GM18517 (cell line): ENCODE measurements at regions not wholly inside any gene's neighbourhood (a gene's known extent, or its start where the extent isn't known, plus 50 kb on each side); places are given as distances from the start of the nearest gene placed in this dataset.

ENCODE experiments used
- ATAC-seq: cut with Tn5 transposase; IDR thresholded peaks from one replicate; pipeline ENCODE4 v1.9.1; 2021; ENCODE audit warnings: mild to moderate bottlenecking, moderate library complexity; ENCODE audit not compliant: unreplicated experiment

- ATAC-seq: peak; percentile 91
These were observed 242.4 kb downstream of the C16orf95 start for GRCh38 chr16:87074641-87075318.

- ATAC-seq: no peak
These were observed 241.8 kb downstream of the C16orf95 start for GRCh38 chr16:87075319-87075860.

- no peak for ATAC-seq
These were observed 240.8 kb downstream of the C16orf95 start for GRCh38 chr16:87076331-87076949.

GRCh38 chr16:87076950-87077749 lies 240.0 kb downstream of the C16orf95 start:
- no peak for ATAC-seq

GRCh38 chr16:87077750-87078127 lies 239.5 kb downstream of the C16orf95 start:
- ATAC-seq: no peak

- no peak for ATAC-seq
These were observed 236.5 kb downstream of the C16orf95 start for GRCh38 chr16:87080571-87081167.

- no peak for ATAC-seq
These were observed 231.8 kb downstream of the C16orf95 start for GRCh38 chr16:87085441-87085840.

GRCh38 chr16:87086156-87086555 lies 231.0 kb downstream of the C16orf95 start:
- no peak for ATAC-seq

GRCh38 chr16:87086575-87086974 lies 230.6 kb downstream of the C16orf95 start:
- ATAC-seq: no peak

GRCh38 chr16:87092958-87093357 lies 224.2 kb downstream of the C16orf95 start:
- no peak for ATAC-seq

- ATAC-seq: no peak
These were observed 223.2 kb downstream of the C16orf95 start for GRCh38 chr16:87093804-87094555.

GRCh38 chr16:87094556-87094865 lies 222.7 kb downstream of the C16orf95 start:
- ATAC-seq: no peak

- no peak for ATAC-seq
These were observed 221.9 kb downstream of the C16orf95 start for GRCh38 chr16:87095271-87095670.

- no peak for ATAC-seq
These were observed 220.4 kb downstream of the C16orf95 start for GRCh38 chr16:87096746-87097333.

GRCh38 chr16:87098361-87098760 lies 218.8 kb downstream of the C16orf95 start:
- no peak for ATAC-seq

GRCh38 chr16:87098976-87099720 lies 218.0 kb downstream of the C16orf95 start:
- ATAC-seq: no peak

GRCh38 chr16:87100306-87101058 lies 216.7 kb downstream of the C16orf95 start:
- no peak for ATAC-seq

GRCh38 chr16:87101903-87102302 lies 215.3 kb downstream of the C16orf95 start:
- no peak for ATAC-seq

GRCh38 chr16:87107201-87107600 lies 210.0 kb downstream of the C16orf95 start:
- ATAC-seq: no peak
